Right ventricle myocardium inferior (tissue), 1 donor: ENCODE measurements at regions not wholly inside any gene's neighbourhood (a gene's known extent, or its start where the extent isn't known, plus 50 kb on each side); places are given as distances from the start of the nearest gene placed in this dataset.
A peak's percentile ranks its signal among the peaks of the same experiment; 100 is the strongest.

Experiments used
- ATAC-seq: fragments of 200-7000 bp; cut with Tn5 transposase; one replicate; pipeline ENCODE4 v1.9.1; 2020; ENCODE audit warnings: mild to moderate bottlenecking, moderate library complexity
- DNase-seq: peaks from one replicate; pipeline ENCODE4 v3.0.0; 2021; ENCODE audit errors: missing footprints
- intact Hi-C: fragments of 100-400 bp; cut with DNase I; formaldehyde crosslinking; loops from one replicate; pipeline ENCODE4 v1.11.0; 2022
- donor health status: DM: no; HTN: yes; CAD: no; lungs with severe emphysema.

DNA sequence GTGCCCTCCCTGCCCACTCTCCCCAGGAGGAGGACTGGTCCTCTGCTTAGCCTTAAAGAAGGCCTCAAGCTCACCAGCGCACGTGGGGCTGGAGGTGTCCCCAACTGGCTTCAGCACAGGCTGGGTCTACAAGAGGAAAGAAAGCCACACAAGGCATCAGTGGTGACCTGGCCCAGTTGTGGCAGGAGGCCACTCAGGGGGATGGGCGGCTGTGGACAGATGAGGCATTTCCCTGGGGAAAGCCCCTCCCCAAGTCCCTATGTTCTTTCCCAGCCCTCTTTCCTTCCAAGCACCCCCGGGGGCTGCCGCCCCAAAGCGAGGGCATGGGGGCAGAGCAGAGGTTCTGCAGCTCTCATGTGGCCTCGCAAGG is 155.2 kb upstream of the TLE3 start:
- ATAC-seq = no peak
- intact Hi-C loops = no loop called here
- DNase-seq = no peak

DNA sequence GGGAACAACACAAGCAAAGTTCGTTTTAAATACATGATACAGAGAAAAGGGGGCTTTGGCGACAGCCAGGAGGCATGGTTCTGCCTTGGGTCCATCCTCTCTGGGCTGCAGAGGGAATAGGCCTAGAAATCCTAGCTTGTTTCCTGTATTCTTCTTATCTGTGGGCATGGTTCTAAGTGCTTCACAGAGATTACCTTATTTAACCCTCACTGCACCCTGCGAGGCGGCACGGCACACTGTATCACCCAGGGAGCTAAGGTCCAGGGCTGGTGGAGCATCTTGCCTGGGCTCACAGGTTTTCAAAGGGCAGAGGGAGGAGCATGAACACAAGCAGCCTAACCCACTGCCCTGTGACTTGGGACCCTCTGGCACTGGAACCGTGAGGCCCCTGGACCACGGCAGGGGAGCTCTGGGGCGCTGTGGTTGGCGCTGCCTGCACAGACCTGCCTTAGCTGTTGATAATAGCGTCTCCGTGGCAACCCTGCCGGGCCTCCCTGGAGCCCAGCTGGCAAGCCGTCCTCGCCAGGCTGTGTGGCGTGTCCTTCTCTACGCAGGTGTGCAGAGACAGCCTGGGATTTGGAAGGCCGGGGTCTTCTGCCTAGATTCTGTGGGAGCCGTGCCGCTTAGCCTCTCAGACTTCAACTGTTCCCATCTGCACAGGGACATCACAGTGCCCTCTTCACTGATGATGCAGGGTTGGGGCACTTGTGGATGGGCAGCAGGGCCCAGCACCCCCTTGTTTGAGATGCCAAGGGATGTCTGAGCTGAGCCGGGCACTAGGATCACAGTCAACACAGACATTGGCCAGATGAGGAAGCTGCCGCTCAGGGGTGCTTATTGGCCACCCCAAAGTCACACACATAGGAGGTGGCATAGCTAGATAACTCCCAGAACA is 154.6 kb upstream of the TLE3 start:
- intact Hi-C loops = no loop called here
- DNase-seq = no peak
- no peak for ATAC-seq

DNA sequence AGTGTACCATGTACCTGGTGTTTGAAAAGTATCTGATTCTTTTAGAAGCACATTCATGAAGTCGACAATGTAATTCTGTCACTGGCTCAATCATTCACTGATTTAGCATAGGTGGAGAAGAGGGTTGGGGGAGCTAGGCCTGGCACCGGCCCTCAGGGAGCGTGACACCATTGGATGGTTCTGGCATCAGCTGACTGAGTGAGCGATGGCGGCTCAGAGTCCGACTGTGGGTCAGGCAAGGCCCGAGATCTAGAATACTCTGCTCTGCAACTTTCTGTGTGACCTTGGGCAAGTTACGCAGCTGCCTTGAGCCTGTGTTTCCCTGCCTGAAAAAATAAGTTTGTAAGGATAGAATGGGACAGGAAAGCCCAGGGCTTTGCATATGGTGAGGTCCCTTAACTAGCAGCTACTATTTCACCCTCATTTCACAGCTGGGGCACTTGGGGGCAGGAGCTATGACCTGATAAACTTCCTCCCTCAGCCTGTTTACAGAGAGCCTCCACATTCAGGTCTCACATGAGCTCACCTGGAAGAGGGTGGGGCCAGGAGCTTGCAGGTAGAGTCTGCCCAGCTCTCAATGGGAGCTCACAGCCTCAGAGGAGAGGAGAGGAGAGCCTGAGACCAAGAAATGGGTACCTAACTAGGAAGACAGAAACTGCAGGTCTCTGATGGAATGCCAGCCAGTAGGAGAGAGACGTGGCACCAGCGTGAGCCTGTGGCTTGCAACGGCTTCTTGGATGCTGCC is 153.7 kb upstream of the TLE3 start:
- intact Hi-C loops = no loop called here
- ATAC-seq = no peak
- DNase-seq = no peak

DNA sequence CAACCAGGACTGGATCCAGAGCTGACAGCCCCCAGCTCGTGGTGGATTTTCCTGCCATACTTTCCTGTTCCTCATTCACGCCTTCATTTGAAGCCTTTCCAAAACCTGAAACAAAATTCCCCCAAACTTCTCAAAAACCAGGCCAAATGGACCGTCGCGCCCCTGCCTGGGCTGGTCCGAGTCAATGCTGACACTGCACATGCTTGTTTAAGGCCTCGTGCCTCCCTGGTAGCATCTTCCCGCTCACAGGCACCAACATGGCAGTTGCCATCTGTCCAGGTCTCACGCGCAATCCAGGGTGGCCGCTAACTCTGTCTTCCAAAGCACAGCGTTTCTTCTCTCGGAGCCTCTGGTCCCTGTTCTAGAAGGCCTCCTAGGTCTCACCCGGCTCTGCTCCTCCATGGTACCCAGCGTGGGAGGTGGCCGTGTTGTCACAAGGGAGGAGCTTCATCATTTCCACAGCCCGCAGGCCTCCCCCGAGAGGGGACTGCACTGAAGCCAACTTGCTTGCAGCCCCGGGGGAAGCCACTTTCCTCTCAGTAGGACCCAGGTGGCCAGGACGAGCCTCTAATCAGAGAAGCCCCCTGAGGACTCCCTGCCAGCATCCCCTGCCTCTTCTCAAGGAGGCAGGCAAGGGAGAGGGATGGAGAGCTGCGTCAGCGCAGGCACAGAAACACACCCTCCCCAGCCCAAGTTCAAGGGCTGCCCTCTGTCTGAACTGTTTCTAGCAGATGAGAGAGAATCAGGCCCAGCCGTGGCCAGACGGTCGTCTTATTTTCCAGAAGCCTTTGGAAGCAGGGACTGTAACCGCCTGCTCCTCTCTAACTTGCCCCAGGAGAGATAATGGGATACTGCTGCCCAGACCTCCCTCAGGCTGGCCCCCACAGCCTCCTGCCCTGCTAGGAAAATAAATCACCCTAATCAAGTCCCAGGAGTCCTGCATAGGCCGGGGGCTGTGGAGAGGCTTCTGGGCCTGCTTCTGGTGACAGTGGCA is 152.8 kb upstream of the TLE3 start:
- DNase-seq (no peak), ATAC-seq (peak; percentile 9)

DNA sequence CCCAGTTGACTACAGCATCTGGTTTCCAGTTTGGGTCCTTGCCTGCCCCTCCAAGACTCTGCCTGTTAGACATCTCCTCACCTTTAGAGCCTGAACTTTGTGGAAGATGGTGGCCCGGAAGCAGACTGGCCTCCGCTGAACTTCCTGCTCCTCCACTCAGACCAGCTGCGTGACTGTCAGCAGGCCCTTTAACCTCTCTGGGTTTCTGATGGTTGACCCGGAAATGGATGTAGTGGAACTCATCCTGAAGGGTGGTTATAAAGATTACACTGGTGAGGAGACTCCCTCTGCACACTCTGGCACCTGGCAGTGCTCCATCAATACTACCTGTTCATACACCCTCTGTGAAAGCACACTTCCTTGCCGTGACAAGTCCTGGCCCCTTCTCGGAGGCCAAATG is 151.9 kb upstream of the TLE3 start:
- intact Hi-C loops = no loop called here
- ATAC-seq = no peak
- DNase-seq = no peak

More for the DNA sequence above, 152.8 kb upstream of the TLE3 start:
- intact Hi-C loops = no loop called here

DNA sequence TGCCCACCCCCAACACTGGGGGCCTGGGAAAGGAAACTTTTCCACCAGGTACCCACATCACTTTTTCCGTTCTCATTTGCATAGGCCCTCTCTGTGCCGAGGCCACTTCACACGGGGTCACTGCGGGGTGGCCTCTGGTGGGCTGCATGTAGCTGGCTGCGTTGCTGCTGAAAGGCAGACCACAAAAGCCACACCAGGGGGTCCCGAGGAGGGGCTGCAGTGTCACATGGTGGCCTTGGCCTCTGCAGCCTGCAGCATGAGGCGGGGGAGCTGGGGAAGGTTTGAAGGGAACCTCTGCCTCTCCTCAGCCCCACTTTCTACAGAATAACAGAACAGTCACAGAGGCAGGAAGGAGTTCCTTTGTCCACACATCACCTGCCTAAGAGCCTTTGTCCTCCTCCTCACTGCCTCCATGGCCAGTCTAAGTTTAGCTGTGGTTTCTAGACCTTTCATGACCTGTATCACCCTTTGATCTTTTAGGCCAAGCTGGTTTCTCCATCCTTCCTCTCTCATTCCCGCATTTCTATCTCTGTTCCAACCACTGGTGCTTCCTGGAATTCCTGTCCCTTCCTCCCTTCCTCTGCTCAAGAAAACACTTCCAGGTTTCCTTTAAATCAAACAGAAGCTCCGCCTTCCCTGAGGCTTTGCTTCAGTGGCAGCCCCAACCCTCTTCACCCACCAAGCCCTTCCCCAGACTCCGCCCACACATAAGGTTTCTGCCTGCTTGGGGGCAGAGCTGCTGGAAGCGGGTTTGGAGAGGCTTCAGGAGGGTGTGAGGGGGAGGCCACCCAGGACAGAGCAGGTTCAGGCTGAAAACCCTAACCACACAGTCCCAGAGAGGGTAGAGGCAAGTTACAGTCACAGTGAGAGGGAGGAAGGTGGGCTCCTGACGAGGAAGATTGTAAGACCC is 150.7 kb upstream of the TLE3 start:
- DNase-seq = no peak
- ATAC-seq = no peak
- intact Hi-C loops = no loop called here

DNA sequence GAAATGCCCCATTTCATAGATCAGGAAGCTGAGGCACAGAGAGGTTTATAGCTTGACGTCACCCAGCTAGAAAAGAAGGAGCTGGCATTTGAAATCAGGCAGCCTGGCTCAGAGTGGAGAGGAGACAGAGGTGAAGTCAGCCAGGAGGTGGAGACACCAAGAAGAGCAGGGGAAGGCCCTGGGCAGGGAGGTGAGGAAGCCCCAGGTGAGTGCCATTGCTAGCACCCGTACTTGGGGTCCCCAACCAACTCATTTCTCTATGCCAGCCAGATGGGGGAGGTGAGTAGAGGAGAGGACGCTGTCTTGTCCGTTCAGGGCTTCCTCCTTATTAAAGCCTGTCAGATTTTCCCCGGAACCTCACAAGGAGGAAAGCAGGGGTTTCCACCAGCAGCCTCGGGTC is 149.6 kb upstream of the TLE3 start:
- DNase-seq (no peak), ATAC-seq (no peak)
- intact Hi-C loops = no loop called here

DNA sequence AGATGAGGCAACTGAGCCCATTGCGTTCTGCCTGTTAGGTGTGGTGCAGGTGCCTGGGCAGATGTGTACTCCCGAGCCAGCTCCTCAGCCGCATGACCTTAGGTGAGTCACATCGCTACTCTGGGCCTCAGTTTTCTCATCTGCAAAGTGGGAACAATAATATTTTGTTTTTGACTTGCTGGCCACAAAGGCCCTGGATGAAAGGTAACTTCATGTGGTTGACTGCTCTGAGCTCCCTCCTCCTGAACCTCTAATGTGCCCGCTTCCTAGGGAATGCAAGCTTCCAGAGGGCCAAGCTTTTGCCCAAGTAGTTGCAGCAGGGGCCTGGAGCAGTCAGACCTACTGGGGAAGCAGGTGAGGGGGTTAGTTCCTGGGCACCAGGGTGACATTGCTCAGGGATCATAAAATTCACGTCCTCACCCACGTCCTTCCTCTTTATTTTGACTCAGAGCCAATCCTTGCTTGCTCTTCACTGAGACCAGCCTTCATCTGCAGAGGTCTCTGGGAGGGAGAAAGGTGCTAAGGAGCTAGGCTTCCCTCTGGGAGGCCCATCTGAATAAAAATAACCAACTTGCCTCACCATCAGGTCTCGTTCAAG is 149.0 kb upstream of the TLE3 start:
- intact Hi-C loops = no loop called here
- DNase-seq (no peak), ATAC-seq (no peak)

DNA sequence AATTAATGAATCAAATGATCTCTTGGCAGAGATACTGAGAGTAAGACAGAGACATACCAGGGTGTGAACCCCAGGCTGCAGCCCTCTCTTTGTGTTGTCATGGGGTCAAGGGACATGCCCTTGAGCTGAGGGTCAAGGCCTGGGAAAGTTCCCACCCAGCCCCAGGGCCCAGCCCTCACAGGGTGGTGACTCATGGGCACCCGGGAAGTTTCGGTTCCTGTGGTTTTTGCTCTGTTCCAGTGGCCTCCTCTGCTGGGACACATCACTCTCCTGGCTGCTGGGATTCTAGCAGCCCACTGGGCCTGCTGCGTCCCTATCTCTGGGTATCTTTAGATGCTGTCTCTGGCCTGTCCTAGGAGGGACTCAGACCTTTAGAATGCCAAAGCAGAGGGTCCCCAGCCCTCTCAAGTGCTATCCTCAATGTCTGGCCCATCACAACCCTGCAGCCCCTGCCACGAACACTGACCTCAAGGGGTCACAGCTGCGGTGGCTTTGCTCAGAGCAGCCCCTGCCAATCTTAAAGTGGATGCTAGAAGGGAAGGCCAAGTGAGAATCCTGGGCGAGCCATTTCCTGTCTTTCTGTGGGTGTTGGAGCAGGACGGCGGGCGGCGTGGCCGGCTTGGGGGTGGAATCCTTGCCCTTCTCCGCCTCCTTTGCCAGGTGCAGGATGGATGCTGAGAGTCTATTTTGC is 148.4 kb upstream of the TLE3 start:
- intact Hi-C loops = no loop called here
- DNase-seq = no peak
- ATAC-seq = peak; percentile 56

DNA sequence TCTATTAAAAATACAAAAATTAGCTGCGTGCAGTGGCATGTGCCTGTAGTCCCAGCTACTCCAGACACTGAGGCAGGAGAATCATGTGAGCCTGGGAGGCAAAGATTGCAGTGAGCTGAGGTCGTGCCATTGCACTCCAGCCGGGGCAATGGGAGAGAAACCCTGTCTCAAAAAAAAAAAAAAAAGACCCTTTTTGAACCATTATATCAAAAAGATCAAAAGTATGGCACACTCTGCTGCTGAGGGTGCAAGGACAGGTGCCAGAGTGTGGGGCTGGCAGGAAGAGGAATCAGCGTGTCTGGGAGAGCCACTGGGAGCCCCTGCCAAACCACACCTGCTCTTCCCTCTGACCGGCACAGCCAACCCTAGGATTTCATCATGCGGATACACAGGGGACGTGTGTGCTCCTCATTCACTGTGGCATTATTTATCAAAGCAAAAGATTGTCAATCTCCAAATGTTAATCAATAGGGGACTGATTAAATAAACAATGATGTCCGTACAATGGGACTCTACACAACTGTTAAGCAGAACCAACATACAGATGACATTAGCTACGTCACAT is 147.3 kb upstream of the TLE3 start:
- intact Hi-C loops = no loop called here
- DNase-seq (no peak), ATAC-seq (no peak)

DNA sequence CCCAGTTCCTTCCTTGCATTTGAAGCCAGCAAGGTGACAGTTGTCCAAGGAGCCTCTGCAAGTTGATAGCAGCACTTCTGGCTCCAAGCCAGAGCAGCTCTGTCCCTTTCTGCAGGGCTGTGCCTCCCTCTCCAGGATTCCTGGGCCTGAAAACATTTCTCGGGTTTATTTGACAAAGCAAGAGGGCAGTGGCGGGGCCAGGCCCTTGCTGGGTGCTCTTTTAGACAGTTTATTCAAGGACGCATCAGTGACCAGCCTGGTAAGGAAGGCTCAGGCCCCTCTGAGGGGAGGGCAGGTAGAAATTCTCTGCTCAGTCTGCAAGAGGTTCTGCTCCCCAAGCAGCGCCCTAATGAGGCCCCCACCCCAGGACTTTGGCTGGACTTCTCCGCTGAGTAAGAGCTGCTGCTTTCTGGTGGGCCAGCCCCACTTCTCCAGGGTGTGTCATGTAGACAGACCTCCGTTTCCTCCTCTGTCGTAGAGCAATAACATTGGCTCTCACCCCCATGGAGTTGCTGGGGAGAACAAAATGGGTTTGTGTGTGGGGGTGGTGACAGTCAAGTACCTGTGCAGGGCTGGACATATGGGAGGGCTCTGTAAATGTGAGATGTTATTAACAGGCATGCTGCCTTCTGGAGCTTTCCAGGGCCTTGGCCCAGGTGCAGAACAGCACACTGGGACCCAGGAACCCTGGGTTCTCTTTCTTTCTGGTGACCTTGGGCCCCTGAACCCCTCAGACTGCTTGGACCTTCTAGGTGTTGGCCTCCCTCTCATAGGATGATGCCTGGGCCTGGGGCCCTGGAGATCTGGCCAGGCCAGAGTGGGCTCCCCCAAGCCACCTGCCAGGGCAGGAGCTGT is 146.2 kb upstream of the TLE3 start:
- no peak for ATAC-seq
- intact Hi-C loops = no loop called here
- DNase-seq = no peak

DNA sequence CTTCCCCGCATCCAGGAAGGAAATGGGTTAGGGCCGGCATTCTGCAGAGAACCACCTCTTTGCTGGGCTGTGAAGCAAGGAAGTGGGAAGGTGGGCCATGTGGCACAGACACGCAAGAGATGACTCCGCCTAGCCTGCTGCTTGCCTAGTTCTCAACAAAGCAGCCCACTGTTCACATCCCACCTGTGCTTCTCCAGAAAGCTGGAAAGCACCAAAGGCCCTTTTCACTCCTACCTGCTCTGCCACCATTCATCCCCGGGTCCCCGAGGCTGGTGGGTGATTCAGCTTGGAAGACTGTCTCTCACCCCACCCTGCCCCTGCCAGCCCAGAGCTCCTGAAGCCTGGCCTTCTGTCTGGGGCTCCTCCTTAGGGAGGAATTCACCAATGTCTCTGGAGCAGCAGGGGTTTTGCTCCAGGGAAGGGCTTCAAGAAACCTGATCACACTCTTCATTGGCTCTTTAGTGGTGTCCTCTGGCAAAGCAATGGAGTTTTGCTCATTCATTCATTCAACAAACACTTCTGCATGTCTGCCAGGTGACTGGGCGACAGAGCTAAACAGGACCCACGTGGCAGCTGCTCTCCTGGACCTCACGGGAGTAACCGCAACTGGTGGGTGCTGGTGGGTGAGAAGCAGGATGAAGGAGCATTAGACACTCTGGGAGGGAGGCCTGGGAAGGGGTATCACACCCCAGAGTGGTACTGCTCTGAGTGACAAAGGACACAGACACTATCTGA is 145.4 kb upstream of the TLE3 start:
- ATAC-seq (no peak), DNase-seq (no peak)
- intact Hi-C loops = no loop called here

DNA sequence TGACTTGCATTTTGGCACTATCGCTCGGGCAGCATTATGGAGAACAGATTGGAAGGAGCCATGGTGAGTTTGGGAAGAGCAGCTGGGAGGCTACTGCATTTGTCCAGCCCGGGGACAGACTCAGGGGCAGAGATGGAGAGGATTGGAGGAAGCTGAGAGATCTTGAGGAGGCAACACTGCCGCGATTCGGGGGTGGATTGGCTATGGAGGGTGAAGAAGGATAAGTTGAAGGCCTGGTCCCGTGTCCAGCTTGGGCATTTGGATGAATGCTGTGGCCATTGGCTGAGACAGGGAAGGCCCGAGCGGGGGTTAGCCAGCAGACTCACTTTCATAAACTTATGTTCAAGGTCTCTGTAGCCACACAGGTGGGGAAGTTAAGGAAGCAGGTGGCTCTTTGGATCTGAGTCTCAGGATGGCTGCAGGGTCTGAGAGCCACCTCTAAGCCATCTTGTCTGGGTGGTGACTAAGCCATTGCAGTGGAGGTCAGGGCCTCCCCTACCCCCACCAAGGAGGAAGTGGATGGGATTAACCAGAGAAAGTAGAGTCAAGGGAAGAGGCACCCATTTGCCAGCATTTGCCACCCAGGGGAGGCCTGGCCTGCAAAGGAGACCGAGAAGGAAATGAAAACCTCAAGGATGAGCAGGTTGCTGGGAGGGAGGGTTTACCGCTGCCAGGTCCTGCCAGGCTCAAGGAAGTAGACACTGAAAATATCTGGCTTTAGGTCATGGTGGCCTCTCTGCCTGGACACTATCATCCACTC is 144.0 kb upstream of the TLE3 start:
- no peak for ATAC-seq
- no peak for DNase-seq
- intact Hi-C loops = no loop called here

DNA sequence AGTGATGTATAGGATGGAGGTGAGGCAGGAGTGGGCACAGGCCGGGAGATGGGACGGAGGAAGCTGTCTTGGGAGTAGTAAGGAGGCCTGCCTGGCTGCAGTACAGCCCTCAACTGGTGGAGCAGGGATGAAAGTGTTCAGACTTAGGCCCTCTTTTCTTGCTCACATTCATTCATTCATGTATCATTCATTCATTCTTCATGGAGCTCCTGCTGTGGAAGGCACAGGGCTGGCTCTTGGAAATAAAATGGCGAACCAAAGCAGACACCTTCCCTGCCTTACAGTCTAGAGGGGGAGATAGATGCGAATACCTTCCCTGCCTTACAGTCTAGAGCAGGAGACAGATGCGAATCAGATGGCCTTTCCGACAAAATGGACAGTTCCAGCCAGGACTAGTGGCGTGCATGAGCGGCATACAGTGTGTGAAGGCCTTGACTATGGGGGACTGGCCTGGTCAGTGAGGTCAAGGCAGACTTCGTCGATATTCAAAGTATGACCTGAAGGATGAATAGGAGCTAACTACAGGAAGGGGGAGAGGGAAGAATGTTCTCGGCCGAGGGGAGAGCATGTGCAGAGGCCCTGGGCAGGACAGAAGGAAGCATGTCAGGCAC is 143.2 kb upstream of the TLE3 start:
- DNase-seq (no peak), ATAC-seq (no peak)
- intact Hi-C loops = no loop called here
